MM.1S (cell line): ENCODE measurements at regions not wholly inside any gene's neighbourhood (a gene's known extent, or its start where the extent isn't known, plus 50 kb on each side); places are given as distances from the start of the nearest gene placed in this dataset.

Experiments
- DNase-seq: peaks from one replicate; pipeline ENCODE4 v3.0.0-alpha.2; 2015
- H2AFZ ChIP-seq: fragments of 300-600 bp; sonication (generic); 2 replicates; pipeline ENCODE4 v1.6.0; 2016; ENCODE audit warnings: antibody characterized with exemption, low read length
- H3F3A ChIP-seq: fragments of 300-600 bp; sonication (generic); 2 replicates; pipeline ENCODE4 v1.6.1; 2016; ENCODE audit warnings: mild to moderate bottlenecking, antibody characterized with exemption, low read length, moderate library complexity, mixed read lengths; ENCODE audit not compliant: insufficient read depth
- H3K27ac ChIP-seq: fragments of 300-600 bp; sonication (generic); 2 replicates; pipeline ENCODE4 v1.5.1; 2016; ENCODE audit warnings: mild to moderate bottlenecking, low read length
- H3K27me3 ChIP-seq: fragments of 300-600 bp; sonication (generic); replicated peaks from 2 replicates; pipeline ENCODE4 v1.6.0; 2016; ENCODE audit warnings: low read length; ENCODE audit not compliant: insufficient read depth
- H3K36me3 ChIP-seq: fragments of 300-600 bp; sonication (generic); replicated peaks from 2 replicates; pipeline ENCODE4 v1.6.1; 2016; ENCODE audit warnings: mild to moderate bottlenecking, low read length, mixed read lengths; ENCODE audit not compliant: insufficient read depth
- H3K4me1 ChIP-seq: fragments of 300-600 bp; sonication (generic); 2 replicates; pipeline ENCODE4 v1.6.1; 2016; ENCODE audit warnings: low read length, mixed read lengths
- H3K4me2 ChIP-seq: fragments of 300-600 bp; sonication (generic); 2 replicates; pipeline ENCODE4 v1.6.0; 2016; ENCODE audit warnings: low read depth, low read length
- H3K4me3 ChIP-seq: fragments of 300-600 bp; sonication (generic); 2 replicates; pipeline ENCODE4 v1.5.1; 2016; ENCODE audit warnings: low read length, mixed read lengths
- H3K79me2 ChIP-seq: fragments of 300-600 bp; sonication (generic); 2 replicates; pipeline ENCODE4 v1.6.1; 2016; ENCODE audit warnings: mixed run types, low read length, mixed read lengths
- H3K9ac ChIP-seq: fragments of 300-600 bp; sonication (generic); 2 replicates; pipeline ENCODE4 v1.6.1; 2016; ENCODE audit warnings: low read length, mixed read lengths
- H3K9me2 ChIP-seq: fragments of 300-600 bp; sonication (generic); replicated peaks from 2 replicates; pipeline ENCODE4 v1.6.1; 2016; ENCODE audit warnings: mild to moderate bottlenecking, low read length, mixed read lengths; ENCODE audit not compliant: insufficient read depth
- H3K9me3 ChIP-seq: fragments of 300-600 bp; sonication (generic); replicated peaks from 2 replicates; pipeline ENCODE4 v1.6.1; 2016; ENCODE audit warnings: mild to moderate bottlenecking, low read length, mixed read lengths; ENCODE audit not compliant: insufficient read depth
- H4K20me1 ChIP-seq: fragments of 300-600 bp; sonication (generic); 2 replicates; pipeline ENCODE4 v1.6.1; 2016; ENCODE audit warnings: mild to moderate bottlenecking, low read length, moderate library complexity, mixed read lengths; ENCODE audit not compliant: insufficient read depth
- EZH2 ChIP-seq: fragments of 300-600 bp; sonication (generic); optimal IDR thresholded peaks from 2 replicates; pipeline ENCODE3; 2017; ENCODE audit warnings: low read depth, mild to moderate bottlenecking, antibody characterized with exemption, low read length, mixed read lengths
- EZH2phosphoT487 ChIP-seq: fragments of 300-600 bp; sonication (generic); IDR thresholded peaks from 2 replicates; pipeline ENCODE4 v1.6.1; 2018; ENCODE audit warnings: antibody characterized with exemption, low read length
- TF ChIP-seq, protein P1 (sequence below): fragments of 300-600 bp; sonication (generic); IDR thresholded peaks from 2 replicates; pipeline ENCODE4 v1.5.1; 2016; ENCODE audit warnings: antibody characterized with exemption, low read length, mixed read lengths

- Histone ChIP-seq H3K9me3 (no peaks in the 10 kb centered on the region), H4K20me1 (no peaks in the 10 kb centered on the region), H3F3A (no peaks in the 10 kb centered on the region), H3K36me3 (no peaks in the 10 kb centered on the region), H2AFZ (no peak overlapping the region), H3K27me3 (no peaks in the 10 kb centered on the region), H3K4me1 (no peaks in the 10 kb centered on the region), H3K4me2 (no peak overlapping the region), H3K79me2 (no peaks in the 10 kb centered on the region), H3K9me2 (no peaks in the 10 kb centered on the region), H3K27ac (no peak overlapping the region), H3K4me3 (no peak overlapping the region), H3K9ac (no peak overlapping the region)
- no peak for TF ChIP-seq EZH2phosphoT487
- TF ChIP-seq, protein P1, sequence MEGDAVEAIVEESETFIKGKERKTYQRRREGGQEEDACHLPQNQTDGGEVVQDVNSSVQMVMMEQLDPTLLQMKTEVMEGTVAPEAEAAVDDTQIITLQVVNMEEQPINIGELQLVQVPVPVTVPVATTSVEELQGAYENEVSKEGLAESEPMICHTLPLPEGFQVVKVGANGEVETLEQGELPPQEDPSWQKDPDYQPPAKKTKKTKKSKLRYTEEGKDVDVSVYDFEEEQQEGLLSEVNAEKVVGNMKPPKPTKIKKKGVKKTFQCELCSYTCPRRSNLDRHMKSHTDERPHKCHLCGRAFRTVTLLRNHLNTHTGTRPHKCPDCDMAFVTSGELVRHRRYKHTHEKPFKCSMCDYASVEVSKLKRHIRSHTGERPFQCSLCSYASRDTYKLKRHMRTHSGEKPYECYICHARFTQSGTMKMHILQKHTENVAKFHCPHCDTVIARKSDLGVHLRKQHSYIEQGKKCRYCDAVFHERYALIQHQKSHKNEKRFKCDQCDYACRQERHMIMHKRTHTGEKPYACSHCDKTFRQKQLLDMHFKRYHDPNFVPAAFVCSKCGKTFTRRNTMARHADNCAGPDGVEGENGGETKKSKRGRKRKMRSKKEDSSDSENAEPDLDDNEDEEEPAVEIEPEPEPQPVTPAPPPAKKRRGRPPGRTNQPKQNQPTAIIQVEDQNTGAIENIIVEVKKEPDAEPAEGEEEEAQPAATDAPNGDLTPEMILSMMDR, result no peak
- no peak for TF ChIP-seq EZH2
- no peak for DNase-seq
These were observed 210.4 kb upstream of the SULF2 start for GRCh38 chr20:47995661-47996060.

DNA sequence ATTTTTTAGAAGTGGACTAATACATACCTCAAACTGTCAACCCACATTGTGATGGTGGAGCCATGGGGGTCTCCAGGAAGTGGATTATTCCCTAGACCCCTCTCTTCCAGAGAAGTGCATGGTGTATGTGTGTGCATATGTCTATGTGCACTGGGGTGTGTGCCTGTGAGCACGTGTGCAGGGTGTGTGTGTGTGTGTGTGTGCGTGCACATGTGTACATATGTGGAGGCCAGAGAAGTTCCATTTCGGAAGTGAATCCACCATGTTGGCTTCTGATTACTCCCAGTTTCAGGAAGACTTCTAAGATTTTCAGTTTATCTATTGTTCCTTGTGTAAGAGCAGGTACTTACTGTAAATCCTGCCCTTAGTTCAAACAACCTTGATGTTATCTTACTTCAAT is 208.5 kb upstream of the SULF2 start:
- H3K79me2 ChIP-seq, result no peaks in the 10 kb centered on the region
- no peak overlapping the region for H3K4me3 ChIP-seq
- H4K20me1 ChIP-seq, result no peaks in the 10 kb centered on the region
- no peak overlapping the region for H3K9ac ChIP-seq
- no peak overlapping the region for H3K4me2 ChIP-seq
- H3K9me3 ChIP-seq, result no peaks in the 10 kb centered on the region
- no peak for DNase-seq
- no peaks in the 10 kb centered on the region for H3K27me3 ChIP-seq
- no peaks in the 10 kb centered on the region for H3F3A ChIP-seq
- no peaks in the 10 kb centered on the region for H3K9me2 ChIP-seq
- H2AFZ ChIP-seq, result no peak overlapping the region
- no peak overlapping the region for H3K27ac ChIP-seq
- TF ChIP-seq, protein P1, result no peak
- TF ChIP-seq EZH2phosphoT487 (no peak), EZH2 (no peak)
- H3K36me3 ChIP-seq, result no peaks in the 10 kb centered on the region
- H3K4me1 ChIP-seq, result no peaks in the 10 kb centered on the region

DNA sequence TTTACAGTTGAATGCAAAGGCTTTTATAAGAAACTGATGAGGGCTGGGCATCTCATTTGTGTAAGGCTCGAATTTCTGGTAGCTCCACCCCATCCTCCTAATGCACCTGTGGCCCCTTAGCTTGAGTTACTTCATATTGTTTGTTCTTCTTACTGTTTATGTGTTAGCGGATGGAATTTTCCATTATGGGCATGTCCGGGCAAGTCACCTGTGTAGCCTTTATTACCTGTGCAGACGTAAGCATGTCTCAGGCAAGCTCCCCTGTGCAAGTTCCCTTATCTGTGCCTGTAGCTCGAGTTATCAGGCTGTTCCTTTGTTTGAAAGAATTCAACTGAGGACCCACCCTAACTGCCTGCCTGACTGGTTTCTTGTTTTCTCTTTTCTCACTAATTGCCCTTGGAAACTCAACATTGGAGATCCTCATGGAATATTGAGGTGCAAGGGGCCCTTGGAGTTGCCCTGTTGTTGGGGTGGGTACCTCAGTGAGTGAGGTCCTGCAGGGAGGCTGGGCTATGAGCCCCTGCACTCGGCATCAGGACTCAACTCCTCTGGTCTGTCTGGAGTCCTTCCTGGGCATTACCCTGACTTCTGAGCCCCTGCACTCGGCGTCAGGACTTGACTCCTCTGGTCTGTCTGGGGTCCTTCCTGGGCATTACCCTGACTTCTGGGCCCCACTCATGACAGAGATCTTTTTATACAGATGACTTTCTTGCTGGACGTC is 207.9 kb upstream of the SULF2 start:
- Histone ChIP-seq H3K79me2 (no peaks in the 10 kb centered on the region), H3F3A (no peaks in the 10 kb centered on the region), H3K36me3 (no peaks in the 10 kb centered on the region), H3K4me2 (no peak overlapping the region), H3K9me2 (no peaks in the 10 kb centered on the region), H3K9ac (no peak overlapping the region), H3K27ac (no peak overlapping the region), H3K4me1 (no peaks in the 10 kb centered on the region), H4K20me1 (no peaks in the 10 kb centered on the region), H2AFZ (no peak overlapping the region), H3K27me3 (no peaks in the 10 kb centered on the region), H3K4me3 (no peak overlapping the region), H3K9me3 (no peaks in the 10 kb centered on the region)
- no peak for DNase-seq
- TF ChIP-seq EZH2phosphoT487 (no peak), EZH2 (no peak)
- TF ChIP-seq, protein P1, result no peak
